Sigmoid colon (tissue), 6 donors: ENCODE measurements at regions not wholly inside any gene's neighbourhood (a gene's known extent, or its start where the extent isn't known, plus 50 kb on each side); places are given as distances from the start of the nearest gene placed in this dataset.

Source experiments
- DNase-seq: peaks from one replicate; pipeline ENCODE4 v3.0.0-alpha.2; 2019
- H3K27ac ChIP-seq, 4 donors: fragments of 200-600 bp; sonication (generic); one replicate each; pipeline ENCODE4 v1.5.1; 2016 to 2019; ENCODE audit warnings: mild to moderate bottlenecking in 1 of 4
- H3K27me3 ChIP-seq, 3 donors: fragments of 200-600 bp; sonication (generic); one replicate each; pipeline ENCODE4 v1.5.1; 2019; ENCODE audit warnings: mild to moderate bottlenecking in 1 of 3
- H3K36me3 ChIP-seq, 4 donors: fragments of 200-600 bp; sonication (generic); one replicate each; pipeline ENCODE4 v1.5.1; 2016 to 2019
- H3K4me1 ChIP-seq, 4 donors: fragments of 200-600 bp; sonication (generic); one replicate each; pipeline ENCODE4 v1.5.1; 2017 to 2019
- H3K4me3 ChIP-seq, 4 donors: fragments of 200-600 bp; sonication (generic); one replicate each; pipeline ENCODE4 v1.5.1; 2017 to 2019; ENCODE audit warnings: mild to moderate bottlenecking in 2 of 4, moderate library complexity in 1 of 4
- H3K9me3 ChIP-seq, 4 donors: fragments of 200-600 bp in 3 of 4; sonication (generic) in 3 of 4; one replicate each; pipeline versions ENCODE4 v1.5.1 to v1.6.1; 2013 to 2019
- EP300 ChIP-seq, 4 donors: sonication (generic); formaldehyde crosslinking; IDR thresholded peaks; one replicate each; pipeline ENCODE4 v1.6.1; 2017; ENCODE audit warnings: antibody characterized with exemption in 4 of 4
- POLR2A ChIP-seq, 2 donors: fragments of 450-650 bp; IDR thresholded peaks; one replicate each; pipeline ENCODE4 v1.6.1; 2016; ENCODE audit warnings: antibody characterized with exemption in 2 of 2, mild to moderate bottlenecking in 2 of 2, moderate library complexity in 2 of 2
- POLR2AphosphoS5 ChIP-seq, 4 donors: sonication (generic); formaldehyde crosslinking; IDR thresholded peaks; one replicate each; pipeline ENCODE4 v1.6.1; 2017; ENCODE audit warnings: antibody characterized with exemption in 4 of 4
- WGBS, 2 donors: extraction: QIAGEN DNeasy Blood & Tissue Kit; methylation state at CpG; one replicate each; pipeline ENCODE4 v1.1.7; 2013; 5-methylcytosine and 5-hydroxymethylcytosine counted together
- intact Hi-C: fragments of 100-400 bp; cut with DNase I; formaldehyde crosslinking; loops from one replicate; pipeline ENCODE4 v1.15.1; 2023
- TF ChIP-seq, protein P1 (sequence below), 4 experiments: fragments of 450-650 bp in 3 of 4; fragments of 200-600 bp in 1 of 4; IDR thresholded peaks; one replicate each; pipeline ENCODE4 v1.5.1; 2016 to 2019; ENCODE audit warnings: antibody characterized with exemption in 4 of 4, mild to moderate bottlenecking in 3 of 4, moderate library complexity in 2 of 4
- donor health status: healthy with polysubstance abuse.
- donor health status: healthy.

DNA sequence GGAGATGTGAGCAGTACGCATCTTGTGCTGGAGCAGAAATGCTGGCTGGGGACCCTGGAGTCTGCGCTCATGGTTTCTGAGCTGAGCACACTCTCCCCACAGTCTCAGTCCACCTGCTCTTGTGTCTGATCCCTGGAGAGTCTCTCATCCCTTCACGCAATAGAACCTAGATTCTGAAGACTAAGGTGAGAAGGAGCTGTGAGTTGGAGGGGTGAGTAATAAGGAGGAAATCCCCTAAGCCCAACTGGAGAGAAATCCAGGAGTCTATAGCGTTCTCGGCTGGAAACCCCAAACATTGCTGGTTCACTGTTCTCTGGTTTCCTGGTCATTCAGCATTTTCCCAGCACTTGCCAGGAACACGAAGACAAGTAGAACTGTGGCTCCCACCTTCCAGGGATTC, 68.3 kb upstream of the SMNDC1 start:
- WGBS, 2 donors, result 92 to 93% methylated on average over 6 of the region's 6 CpGs
- TF ChIP-seq, protein P1, sequence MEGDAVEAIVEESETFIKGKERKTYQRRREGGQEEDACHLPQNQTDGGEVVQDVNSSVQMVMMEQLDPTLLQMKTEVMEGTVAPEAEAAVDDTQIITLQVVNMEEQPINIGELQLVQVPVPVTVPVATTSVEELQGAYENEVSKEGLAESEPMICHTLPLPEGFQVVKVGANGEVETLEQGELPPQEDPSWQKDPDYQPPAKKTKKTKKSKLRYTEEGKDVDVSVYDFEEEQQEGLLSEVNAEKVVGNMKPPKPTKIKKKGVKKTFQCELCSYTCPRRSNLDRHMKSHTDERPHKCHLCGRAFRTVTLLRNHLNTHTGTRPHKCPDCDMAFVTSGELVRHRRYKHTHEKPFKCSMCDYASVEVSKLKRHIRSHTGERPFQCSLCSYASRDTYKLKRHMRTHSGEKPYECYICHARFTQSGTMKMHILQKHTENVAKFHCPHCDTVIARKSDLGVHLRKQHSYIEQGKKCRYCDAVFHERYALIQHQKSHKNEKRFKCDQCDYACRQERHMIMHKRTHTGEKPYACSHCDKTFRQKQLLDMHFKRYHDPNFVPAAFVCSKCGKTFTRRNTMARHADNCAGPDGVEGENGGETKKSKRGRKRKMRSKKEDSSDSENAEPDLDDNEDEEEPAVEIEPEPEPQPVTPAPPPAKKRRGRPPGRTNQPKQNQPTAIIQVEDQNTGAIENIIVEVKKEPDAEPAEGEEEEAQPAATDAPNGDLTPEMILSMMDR (IDR thresholded peaks at IDR 0.05), result no peak
- no peak for TF ChIP-seq EP300 (IDR thresholded peaks at IDR 0.05)
- no peak for TF ChIP-seq POLR2A (IDR thresholded peaks at IDR 0.05)
- no peak for TF ChIP-seq POLR2AphosphoS5 (IDR thresholded peaks at IDR 0.05)
- H3K4me3 ChIP-seq, result no peak overlapping the region
- intact Hi-C loops, result no loop called here
- H3K27ac ChIP-seq, result no peak overlapping the region
- H3K9me3 ChIP-seq, result no peaks in the 10 kb centered on the region
- H3K36me3 ChIP-seq, result no peaks in the 10 kb centered on the region
- no peaks in the 10 kb centered on the region for H3K4me1 ChIP-seq
- no peaks in the 10 kb centered on the region for H3K27me3 ChIP-seq
- no peak for DNase-seq

DNA sequence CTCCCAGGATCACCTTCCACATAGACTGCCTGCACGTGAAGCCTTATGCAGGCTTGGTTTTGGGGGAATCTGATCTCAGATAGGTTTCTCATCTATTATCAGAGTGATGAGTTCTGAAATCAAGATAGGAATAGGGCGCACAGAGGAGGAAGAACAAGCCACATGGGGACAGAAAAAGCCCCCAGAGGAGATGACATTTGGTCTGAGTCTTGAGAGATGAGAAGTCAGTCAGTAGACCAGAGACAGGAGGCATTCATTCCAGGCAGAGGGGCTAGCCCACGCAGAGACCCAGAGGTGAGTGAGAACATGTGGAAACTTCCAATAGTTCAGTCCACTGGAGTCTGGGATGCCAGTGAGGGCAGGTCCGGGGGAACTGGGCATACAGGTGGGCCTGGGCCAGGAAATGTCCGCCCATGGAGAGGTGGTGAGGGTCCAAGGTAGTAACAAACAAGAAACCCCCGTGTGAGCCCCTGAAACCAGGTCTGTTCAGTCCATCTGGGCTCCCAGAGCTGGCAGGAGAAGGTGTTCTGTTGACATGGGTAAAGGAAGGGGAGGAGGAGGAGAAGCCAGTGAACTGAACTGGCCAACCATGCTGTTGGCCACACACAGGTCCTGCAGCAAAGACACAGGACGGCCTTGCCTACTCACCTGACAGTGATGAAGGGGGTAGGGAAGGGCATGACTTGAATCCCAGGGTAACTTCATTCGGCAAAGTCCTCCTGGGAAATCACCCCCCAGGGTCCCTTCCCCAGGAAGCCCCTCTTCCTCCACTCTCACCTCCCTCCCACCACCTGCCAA, 69.3 kb upstream of the SMNDC1 start:
- H3K4me3 ChIP-seq, result no peak overlapping the region
- intact Hi-C loops, result no loop called here
- H3K4me1 ChIP-seq, result no peaks in the 10 kb centered on the region
- no peak for TF ChIP-seq POLR2A (IDR thresholded peaks at IDR 0.05)
- TF ChIP-seq, protein P1 (IDR thresholded peaks at IDR 0.05), result no peak
- DNase-seq, result no peak
- H3K27me3 ChIP-seq, result no peaks in the 10 kb centered on the region
- WGBS, 2 donors, result 91% methylated on average over 8 of the region's 8 CpGs
- no peak overlapping the region for H3K27ac ChIP-seq
- H3K36me3 ChIP-seq, result no peaks in the 10 kb centered on the region
- H3K9me3 ChIP-seq, result no peaks in the 10 kb centered on the region

DNA sequence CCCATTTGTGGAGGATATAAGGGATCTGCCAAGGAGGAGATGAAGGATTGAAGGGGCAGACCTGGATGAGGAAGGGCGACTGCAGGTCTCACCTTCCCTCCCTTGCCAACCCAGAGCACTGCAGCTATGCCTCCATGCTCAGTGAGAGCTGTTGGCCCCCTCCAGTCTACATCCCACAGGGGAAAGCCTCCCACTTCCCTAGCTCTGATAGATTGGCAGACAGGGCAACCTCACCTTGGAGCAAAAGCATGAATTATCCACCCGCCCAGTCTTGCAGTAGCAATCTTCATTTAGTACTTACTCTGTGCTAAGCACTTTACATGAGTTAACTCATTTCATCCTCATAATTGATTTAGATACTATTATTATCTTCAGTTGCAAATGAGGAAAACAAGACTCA, 70.4 kb upstream of the SMNDC1 start:
- intact Hi-C loops, result no loop called here
- TF ChIP-seq EP300 (IDR thresholded peaks at IDR 0.05) (no peak), POLR2A (IDR thresholded peaks at IDR 0.05) (no peak), POLR2AphosphoS5 (IDR thresholded peaks at IDR 0.05) (no peak)
- TF ChIP-seq, protein P1 (IDR thresholded peaks at IDR 0.05), result no peak
- WGBS, 2 donors, result 93 to 94% methylated on average over 2 of the region's 2 CpGs

DNA sequence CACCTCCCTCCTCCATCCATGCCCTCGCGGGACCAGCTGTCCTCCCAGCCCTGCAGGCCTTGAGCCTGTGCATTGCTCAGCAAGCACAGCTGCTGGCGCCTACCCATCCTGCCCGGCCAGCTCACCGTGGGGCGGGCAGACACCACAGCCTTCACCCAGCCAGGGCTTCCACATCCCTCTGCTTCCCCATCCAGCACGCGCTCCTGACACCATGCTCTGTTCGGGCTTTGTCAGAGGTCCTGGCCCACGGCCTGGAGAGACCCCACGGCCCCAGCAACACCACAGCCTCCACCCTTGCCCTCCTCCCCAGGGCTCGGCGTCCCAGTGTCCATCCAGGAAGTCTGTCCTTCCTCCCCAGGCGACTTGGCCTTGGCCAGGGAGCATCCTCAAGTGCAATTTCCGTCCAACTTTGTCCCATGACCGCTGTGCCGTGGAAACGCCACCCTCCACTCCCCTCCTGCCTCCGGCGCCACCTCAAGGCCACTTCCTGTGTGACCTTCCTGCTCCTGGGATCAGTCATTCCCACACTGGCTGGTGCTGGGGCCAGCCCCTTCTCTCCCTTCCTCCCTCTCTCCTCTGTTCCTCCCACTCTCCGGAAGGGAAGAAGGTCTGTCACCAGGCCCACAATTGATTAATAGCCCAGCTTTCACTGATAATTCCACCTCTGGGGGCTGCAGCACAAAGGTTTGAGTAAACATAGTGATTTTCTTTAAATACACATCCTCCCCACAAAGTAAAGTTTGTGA, 71.5 kb upstream of the SMNDC1 start:
- TF ChIP-seq, protein P1 (IDR thresholded peaks at IDR 0.05), result no peak
- TF ChIP-seq EP300 (IDR thresholded peaks at IDR 0.05) (no peak), POLR2AphosphoS5 (IDR thresholded peaks at IDR 0.05) (no peak), POLR2A (IDR thresholded peaks at IDR 0.05) (no peak)
- H3K9me3 ChIP-seq, result no peaks in the 10 kb centered on the region
- no peaks in the 10 kb centered on the region for H3K27me3 ChIP-seq
- no peak overlapping the region for H3K27ac ChIP-seq
- WGBS, 2 donors, result 76 to 80% methylated on average over 21 of the region's 21 CpGs
- no peaks in the 10 kb centered on the region for H3K36me3 ChIP-seq
- no peak for DNase-seq
- no peak overlapping the region for H3K4me3 ChIP-seq
- H3K4me1 ChIP-seq, result no peaks in the 10 kb centered on the region
- intact Hi-C loops, result no loop called here

More for the DNA sequence above, 70.4 kb upstream of the SMNDC1 start:
- Histone ChIP-seq H3K9me3 (no peaks in the 10 kb centered on the region), H3K36me3 (no peaks in the 10 kb centered on the region), H3K27me3 (no peaks in the 10 kb centered on the region), H3K4me3 (no peak overlapping the region), H3K27ac (no peak overlapping the region), H3K4me1 (no peaks in the 10 kb centered on the region)
- DNase-seq, result no peak
